Motor neuron (in vitro differentiated cells): ENCODE measurements at regions not wholly inside any gene's neighbourhood (a gene's known extent, or its start where the extent isn't known, plus 50 kb on each side); places are given as distances from the start of the nearest gene placed in this dataset.

Source experiments
- ATAC-seq, 8 experiments: fragments of 200-7000 bp; cut with Tn5 transposase; replicated peaks in 6 of 8; 2 replicates each; pipeline ENCODE4 v1.8.0; 2021; ENCODE audit warnings: mild to moderate bottlenecking in 8 of 8, moderate library complexity in 8 of 8
- H3K27ac ChIP-seq, 2 donors: fragments of 250-450 bp; sonication (Bioruptor Pico); 2 replicates each; pipeline ENCODE4 v1.9.0; 2021; ENCODE audit warnings: antibody characterized with exemption in 2 of 2, mild to moderate bottlenecking in 2 of 2, moderate library complexity in 1 of 2
- H3K4me1 ChIP-seq, 2 donors: fragments of 250-450 bp; sonication (Bioruptor Pico); replicated peaks in 1 of 2; 2 replicates each; pipeline ENCODE4 v1.6.1; 2021; ENCODE audit warnings: antibody characterized with exemption in 2 of 2, mild to moderate bottlenecking in 2 of 2, moderate library complexity in 1 of 2
- H3K4me3 ChIP-seq, 5 donors: fragments of 250-450 bp; sonication (Bioruptor Pico); 2 replicates each; pipeline ENCODE4 v1.9.0; 2021; ENCODE audit warnings: antibody characterized with exemption in 5 of 5, mild to moderate bottlenecking in 5 of 5, moderate library complexity in 4 of 5
- WGBS, 10 experiments: fragments of 450-650 bp; shearing (Covaris generic); methylation state at CpG; one replicate each; pipeline ENCODE4 v1.0.0; 2022; 5-methylcytosine and 5-hydroxymethylcytosine counted together
- in situ Hi-C, 9 experiments: fragments of 400-800 bp; cut with MboI; loops; one replicate each; pipeline ENCODE4 v1.15.0; 2021; ENCODE audit warnings: low sequenced_read_pairs in 9 of 9, low pct_unique_long_range_greater_than_20kb in 2 of 9; ENCODE audit not compliant: unreplicated experiment in 9 of 9

DNA sequence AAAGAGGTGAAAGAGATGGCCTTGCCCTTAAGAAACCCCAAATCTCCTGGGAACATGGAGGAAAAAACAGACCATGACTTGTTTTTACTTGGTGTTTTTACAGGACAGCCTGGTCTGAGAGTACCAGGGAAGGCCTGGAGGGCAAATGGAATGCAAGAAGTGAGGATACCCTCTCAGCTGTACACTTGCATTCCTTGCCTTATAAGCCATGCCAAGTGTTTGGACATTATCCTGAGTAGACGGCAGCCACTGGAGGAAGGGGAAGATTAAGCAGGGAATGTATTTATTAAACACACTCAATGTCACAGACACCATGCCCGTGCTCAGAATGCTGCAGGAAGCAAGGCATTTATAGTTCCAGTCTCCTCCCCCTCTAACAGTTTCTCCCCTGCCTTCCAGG lies 581.4 kb downstream of the CDK5RAP2 start:
- H3K4me3 ChIP-seq, result no peak overlapping the region
- no peak overlapping the region for H3K27ac ChIP-seq
- peaks cover 0 to 8% of the 10 kb centered on the region in 2 donors for H3K4me1 ChIP-seq
- in situ Hi-C loops, result loop anchor here in 1 of 9 experiments (25.0 kb wide), 1 partner anchor 611 kb away; no protein-coding TSS in a partner anchor
- peak in 1 of 8 experiments; percentile 19 for ATAC-seq
- WGBS, 10 experiments, result 13 to 100% (median 50%) methylated on average over 1 to 2 of the region's 2 CpGs; no CpG with 5 or more reads in 5 of the 10 experiments

DNA sequence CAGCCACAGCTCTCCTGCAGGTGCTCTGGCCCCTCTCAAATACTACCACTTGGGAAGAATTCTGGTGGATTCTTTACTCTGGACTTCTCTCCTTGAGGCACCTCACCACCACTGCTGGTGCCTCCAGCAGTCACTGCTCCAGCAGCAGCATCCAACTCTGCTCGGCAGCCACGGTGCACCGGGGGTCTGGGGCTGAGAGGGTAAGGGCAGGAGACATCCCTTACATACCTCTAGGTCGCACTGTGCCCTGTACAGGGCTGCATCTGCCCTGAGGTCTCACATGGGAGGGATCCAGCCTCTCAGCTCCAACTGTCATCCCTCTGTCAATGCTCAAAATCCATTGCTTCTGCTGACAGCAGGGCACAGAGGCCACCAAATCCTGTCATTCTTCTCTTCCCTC lies 588.2 kb downstream of the CDK5RAP2 start:
- H3K4me3 ChIP-seq, result no peak overlapping the region
- WGBS, 10 experiments, result 0 to 74% (median 60%) methylated on average over 1 to 4 of the region's 4 CpGs; no CpG with 5 or more reads in 5 of the 10 experiments
- no peak for ATAC-seq
- peaks cover 2 to 3% of the 10 kb centered on the region in 2 donors for H3K4me1 ChIP-seq
- in situ Hi-C loops, result loop anchor here in 1 of 9 experiments (25.0 kb wide), 1 partner anchor 604 kb away; no protein-coding TSS in a partner anchor
- H3K27ac ChIP-seq, result no peak overlapping the region

DNA sequence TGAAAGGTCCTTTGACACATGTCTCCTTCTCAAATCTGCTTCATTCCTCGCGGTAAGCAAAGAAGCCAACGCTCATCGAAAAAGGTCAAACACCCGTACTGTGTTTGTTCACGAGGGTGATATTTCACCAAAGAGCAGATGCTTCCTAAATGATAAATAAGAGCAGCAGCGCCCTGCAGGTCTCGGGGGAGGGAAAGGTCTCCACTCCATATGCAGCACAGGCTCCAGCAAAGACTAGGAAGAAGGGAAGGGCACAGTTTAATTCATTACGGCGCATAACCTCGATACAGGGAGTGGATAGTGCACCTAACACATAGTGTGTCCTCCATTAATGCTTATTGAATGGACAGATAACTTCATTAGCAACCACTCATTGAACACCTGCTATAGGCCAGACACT lies 593.3 kb downstream of the CDK5RAP2 start:
- Histone ChIP-seq H3K4me1 (peaks cover 5 to 10% of the 10 kb centered on the region in 2 donors), H3K4me3 (no peak overlapping the region), H3K27ac (no peak overlapping the region)
- 15 to 89% (median 56%) methylated on average over 2 to 10 of the region's 11 CpGs; no CpG with 5 or more reads in 1 of the 10 experiments for WGBS, 10 experiments
- in situ Hi-C loops, result loop anchor here in 1 of 9 experiments (25.0 kb wide), 1 partner anchor 599 kb away; no protein-coding TSS in a partner anchor
- ATAC-seq, result peak in 3 of 8 experiments; percentile 63 to 65 (median 65)

DNA sequence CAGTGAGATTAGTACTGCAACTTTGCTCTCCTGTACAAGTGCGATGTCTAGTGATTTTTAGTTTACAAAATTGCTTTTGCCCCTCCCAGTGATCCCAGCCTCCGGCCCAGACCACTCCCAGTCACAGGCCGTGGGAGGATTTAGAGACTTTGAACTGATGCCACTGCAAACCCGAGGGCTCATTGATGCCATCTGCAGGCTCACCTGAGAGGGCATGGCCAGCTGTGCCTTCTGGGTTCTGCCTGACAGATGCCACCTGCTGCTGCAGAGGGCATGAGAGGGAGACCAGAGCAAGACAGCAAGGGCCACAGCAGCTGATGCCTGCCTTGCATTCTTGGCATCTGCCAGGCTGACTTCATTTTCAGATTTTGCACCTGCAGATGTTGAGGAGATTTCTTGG lies 593.8 kb downstream of the CDK5RAP2 start:
- WGBS, 10 experiments, result 0 to 100% (median 68%) methylated on average over 1 to 4 of the region's 4 CpGs; no CpG with 5 or more reads in 3 of the 10 experiments
- peak overlapping the region in 1 of 2 donors; percentile 23 for H3K27ac ChIP-seq
- H3K4me3 ChIP-seq, result no peak overlapping the region
- in situ Hi-C loops, result loop anchor here in 1 of 9 experiments (25.0 kb wide), 1 partner anchor 599 kb away; no protein-coding TSS in a partner anchor
- H3K4me1 ChIP-seq, result peaks cover 5 to 10% of the 10 kb centered on the region in 2 donors
- no peak for ATAC-seq

DNA sequence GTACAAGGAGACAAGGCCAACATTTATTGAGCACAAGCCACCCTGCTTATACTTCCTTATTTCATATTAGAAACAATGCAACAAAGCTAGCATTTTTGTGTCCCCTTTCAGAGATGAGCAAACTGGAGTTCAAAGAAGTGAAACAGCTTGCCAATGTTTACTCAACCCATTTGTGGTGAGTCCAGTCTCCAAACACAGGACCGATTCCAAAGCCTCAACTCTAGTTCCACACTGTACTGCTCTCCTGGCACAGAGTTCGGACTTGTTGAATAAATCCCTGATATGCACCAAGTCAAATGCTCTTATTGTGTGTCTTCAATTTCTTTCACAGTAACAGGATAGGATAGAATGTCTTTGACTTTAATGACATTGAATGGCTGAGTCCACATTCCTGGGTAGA lies 604.8 kb upstream of the BRINP1 start:
- ATAC-seq, result no peak
- H3K4me1 ChIP-seq, result peaks cover 0 to 3% of the 10 kb centered on the region in 2 donors
- in situ Hi-C loops, result loop anchor here in 3 of 9 experiments (25.0 kb wide), 3 partner anchors 388 to 612 kb away; partner anchors contain the start of gene BRINP1 (in 1 of the 3)
- H3K4me3 ChIP-seq, result no peak overlapping the region
- no peak overlapping the region for H3K27ac ChIP-seq
- WGBS, 10 experiments, result 0 to 100% (median 69%) methylated on average over 1 to 2 of the region's 2 CpGs; no CpG with 5 or more reads in 2 of the 10 experiments

DNA sequence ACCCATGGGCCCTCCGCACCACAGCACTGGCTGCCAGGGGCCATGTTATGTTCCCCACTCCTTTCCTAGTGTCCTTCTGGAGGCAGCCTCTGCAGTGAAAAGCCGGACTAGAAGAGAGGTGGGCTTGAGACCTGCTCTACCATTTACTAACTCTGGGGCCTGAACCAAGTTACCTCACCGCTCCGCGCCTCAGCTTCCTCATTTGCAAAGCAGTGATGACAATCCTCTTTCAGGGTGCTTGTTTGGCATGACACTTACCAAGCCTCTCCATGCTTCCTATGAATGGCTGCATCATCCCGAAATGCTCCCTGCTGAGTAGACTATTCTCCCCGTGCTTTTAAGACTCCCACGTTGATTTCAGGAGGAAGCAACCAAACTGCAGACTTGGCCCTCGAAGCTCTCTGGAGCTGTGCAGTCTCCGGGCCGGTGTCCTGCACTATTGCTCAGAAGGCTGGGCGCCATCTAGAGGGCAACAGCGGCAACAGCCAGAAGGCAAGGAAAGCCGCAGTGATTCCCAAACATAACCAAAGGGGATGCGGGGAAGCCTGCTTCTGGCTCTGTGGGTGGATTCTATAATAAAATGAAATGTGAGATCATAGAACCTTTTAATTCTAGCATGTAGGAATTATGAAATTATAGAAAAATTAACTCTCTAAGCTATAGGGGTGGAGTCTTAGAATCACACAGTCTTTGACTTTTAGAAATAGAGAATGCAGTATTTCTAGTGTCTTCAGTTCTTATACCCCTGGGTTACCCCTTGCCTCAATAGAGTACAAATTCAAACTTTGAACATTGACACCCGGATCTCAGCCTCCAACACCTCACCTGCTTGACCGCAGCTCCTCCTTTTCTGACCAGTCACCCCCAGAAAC lies 599.8 kb upstream of the BRINP1 start:
- Histone ChIP-seq H3K27ac (no peak overlapping the region), H3K4me3 (no peak overlapping the region), H3K4me1 (peaks cover 0 to 3% of the 10 kb centered on the region in 2 donors)
- WGBS, 10 experiments, result 0 to 100% (median 29%) methylated on average over 1 to 15 of the region's 17 CpGs; no CpG with 5 or more reads in 1 of the 10 experiments
- in situ Hi-C loops, result loop anchor here in 3 of 9 experiments (25.0 kb wide), 3 partner anchors 393 to 607 kb away; partner anchors contain the start of gene BRINP1 (in 1 of the 3)
- peak; percentile 92 to 99 (median 95) for ATAC-seq

DNA sequence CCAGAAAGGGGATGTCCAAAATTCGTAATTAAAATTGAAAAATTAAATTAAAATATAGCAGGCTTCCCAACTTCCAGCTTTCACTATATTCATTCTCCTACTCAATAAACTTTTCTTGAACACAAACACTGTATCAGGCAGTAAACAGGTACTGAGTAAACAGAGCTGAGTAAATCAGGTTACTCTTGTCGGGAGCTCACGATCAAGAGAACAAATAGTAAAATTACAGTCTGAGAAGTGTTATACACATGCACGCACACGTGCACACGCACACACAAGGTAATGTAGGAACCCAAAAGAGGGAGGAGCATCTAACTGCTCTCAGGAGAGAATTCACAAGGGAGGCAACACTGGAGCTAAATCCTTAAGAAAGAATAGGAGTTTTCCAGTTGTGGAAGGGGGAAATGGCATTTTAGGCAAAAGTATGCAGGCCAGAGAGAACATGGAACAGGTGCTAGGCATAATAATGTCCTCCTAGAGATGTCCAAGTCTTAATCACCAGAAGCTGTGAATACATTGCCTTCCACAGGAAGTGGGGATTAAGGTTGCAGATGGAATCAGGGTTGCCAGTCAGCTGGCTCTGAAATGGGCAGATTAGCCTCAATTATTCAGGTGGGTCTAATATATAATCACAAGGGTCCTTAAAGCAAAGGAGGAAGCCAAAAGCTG lies 598.8 kb upstream of the BRINP1 start:
- in situ Hi-C loops, result loop anchor here in 3 of 9 experiments (25.0 kb wide), 3 partner anchors 394 to 606 kb away; partner anchors contain the start of gene BRINP1 (in 1 of the 3)
- Histone ChIP-seq H3K4me3 (no peak overlapping the region), H3K4me1 (peaks cover 0 to 3% of the 10 kb centered on the region in 2 donors), H3K27ac (no peak overlapping the region)
- WGBS, 10 experiments, result 34 to 93% (median 80%) methylated on average over 2 to 6 of the region's 6 CpGs; no CpG with 5 or more reads in 2 of the 10 experiments
- ATAC-seq, result no peak

DNA sequence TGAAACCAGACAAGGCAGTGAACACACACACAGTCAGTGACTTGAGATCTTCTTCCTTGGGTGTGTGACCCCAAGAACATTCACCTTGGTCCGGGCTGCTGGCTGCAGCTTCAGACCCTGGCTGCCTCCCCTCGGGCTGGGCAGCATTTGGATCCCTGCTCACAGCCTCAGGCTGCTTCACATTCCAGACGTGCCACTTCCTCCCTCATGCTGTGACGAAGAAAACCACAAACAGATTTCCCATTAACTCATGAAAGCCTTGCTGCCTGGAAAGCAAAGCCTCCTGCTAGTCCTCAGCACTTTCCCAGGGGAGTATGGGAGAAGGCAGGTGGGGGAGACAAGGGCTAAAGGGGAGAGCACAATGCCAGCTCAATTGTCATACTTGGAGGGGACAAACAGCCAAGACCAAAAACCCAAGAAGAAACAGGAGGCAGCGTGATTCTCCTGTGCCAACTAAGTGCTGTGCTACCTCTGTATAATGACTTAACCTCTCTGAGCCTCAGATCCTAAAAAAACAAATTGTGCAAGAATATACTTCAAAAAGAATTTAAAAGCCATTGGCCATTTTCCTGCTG lies 594.6 kb upstream of the BRINP1 start:
- Histone ChIP-seq H3K4me3 (no peak overlapping the region), H3K4me1 (no peaks in the 10 kb centered on the region), H3K27ac (no peak overlapping the region)
- in situ Hi-C loops, result loop anchor here in 3 of 9 experiments (25.0 kb wide), 3 partner anchors 398 to 602 kb away; partner anchors contain the start of gene BRINP1 (in 1 of the 3)
- WGBS, 10 experiments, result 0 to 36% (median 13%) methylated on average over 1 to 4 of the region's 5 CpGs; no CpG with 5 or more reads in 4 of the 10 experiments
- ATAC-seq, result peak in 3 of 8 experiments; percentile 74 to 93 (median 92)

DNA sequence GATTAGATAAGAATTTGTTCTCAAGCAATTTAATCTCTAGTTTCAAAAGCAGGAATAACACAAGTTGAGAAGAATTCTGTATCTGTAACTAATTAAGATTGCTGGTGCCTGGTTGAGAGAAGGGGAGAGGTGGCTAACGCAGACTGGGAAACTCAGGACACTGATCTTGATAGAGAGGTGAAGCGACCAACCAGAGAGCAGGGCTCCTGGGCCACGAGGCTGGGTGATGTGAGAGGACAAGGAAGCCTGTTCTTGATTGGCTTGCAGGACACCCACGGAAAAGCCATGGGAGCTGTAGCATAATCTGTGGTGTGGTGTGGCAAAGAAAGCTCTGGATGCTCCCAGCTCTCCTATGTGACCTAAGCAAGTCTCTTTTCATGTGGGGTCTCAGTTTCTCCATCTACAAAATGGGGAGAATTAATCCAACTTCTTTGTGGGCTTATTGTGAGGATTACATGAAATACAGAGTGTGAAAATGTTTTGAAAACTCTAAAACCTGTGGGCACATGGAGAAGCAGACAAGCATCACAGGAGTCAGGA lies 594.1 kb upstream of the BRINP1 start:
- peak in 3 of 8 experiments; percentile 25 to 78 (median 33) for ATAC-seq

DNA sequence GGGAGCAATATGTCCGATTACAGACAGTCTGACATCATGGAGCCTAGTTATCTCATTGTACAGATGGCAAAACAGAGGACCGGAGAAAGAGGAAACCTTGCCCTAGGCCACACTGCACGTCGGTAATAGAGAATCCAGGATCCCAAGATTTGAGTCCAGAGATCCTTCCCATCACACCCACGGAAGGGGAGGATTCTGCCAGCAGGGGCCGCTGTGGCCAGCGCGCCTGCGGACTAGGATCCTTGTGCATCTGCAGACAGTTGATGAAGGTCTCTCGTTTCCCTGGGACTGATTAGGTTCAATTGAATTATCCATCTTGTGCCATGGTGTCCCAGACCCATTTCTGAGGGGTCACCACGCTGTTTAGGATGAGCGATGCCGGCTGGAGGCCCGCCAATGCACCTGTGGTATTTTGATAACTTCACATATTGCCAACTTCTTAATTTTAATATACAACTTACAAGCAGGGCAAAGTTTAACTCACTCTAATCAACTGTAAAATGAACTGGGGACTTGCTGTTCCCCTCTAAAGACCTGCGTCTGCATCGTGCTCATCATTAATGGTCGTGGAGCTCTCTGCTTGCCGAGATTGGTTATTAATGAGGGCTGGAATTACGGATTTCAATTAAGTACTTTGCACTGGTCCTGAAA lies 592.7 kb upstream of the BRINP1 start:
- in situ Hi-C loops, result loop anchor here in 3 of 9 experiments (25.0 kb wide), 3 partner anchors 400 to 600 kb away; partner anchors contain the start of gene BRINP1 (in 1 of the 3)
- no peaks in the 10 kb centered on the region for H3K4me1 ChIP-seq
- H3K4me3 ChIP-seq, result no peak overlapping the region
- ATAC-seq, result peak in 2 of 8 experiments; percentile 19 to 74
- H3K27ac ChIP-seq, result no peak overlapping the region
- 4 to 96% (median 49%) methylated on average over 1 to 10 of the region's 19 CpGs; no CpG with 5 or more reads in 1 of the 10 experiments for WGBS, 10 experiments

More for the DNA sequence above, 594.1 kb upstream of the BRINP1 start:
- WGBS, 10 experiments, result 0 to 100% (median 20%) methylated on average over 1 to 4 of the region's 4 CpGs; no CpG with 5 or more reads in 3 of the 10 experiments
- in situ Hi-C loops, result loop anchor here in 3 of 9 experiments (25.0 kb wide), 3 partner anchors 399 to 601 kb away; partner anchors contain the start of gene BRINP1 (in 1 of the 3)
- H3K27ac ChIP-seq, result no peak overlapping the region
- H3K4me3 ChIP-seq, result no peak overlapping the region
- no peaks in the 10 kb centered on the region for H3K4me1 ChIP-seq

DNA sequence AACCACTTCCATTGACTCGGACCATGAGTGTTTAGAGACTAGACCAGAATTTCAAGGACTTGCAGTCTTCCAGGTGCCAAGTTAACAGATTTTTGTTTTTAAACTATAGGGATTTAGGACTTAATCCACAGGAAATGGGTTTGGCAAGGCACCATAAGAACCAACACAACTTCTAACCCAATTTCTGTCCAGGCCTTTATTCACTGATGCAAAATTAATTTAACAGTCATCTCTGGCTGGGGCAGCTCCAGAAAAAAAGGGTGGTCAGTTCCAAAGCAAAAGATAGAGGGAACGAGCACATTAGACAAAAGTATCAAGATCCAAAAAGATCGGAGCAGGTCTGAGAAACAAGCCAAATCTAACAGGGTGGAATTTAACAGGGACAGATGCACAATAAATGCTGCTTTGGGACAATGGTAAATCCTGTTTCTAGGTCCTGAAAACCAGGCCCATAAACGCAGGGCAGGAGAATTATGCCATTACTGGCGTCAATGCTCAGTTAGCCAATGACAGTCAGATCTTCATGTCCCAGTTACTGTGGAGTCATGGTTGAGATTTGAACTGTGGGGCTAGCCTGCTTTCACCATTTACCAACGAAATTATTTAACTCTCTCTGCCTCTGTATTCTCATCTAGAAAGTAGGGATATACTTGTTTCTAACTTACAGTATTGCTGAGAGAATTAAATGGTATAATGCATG lies 590.8 kb upstream of the BRINP1 start:
- in situ Hi-C loops, result loop anchor here in 3 of 9 experiments (25.0 kb wide), 3 partner anchors 398 to 598 kb away; partner anchors contain the start of gene BRINP1 (in 1 of the 3)
- no peak for ATAC-seq
- H3K4me1 ChIP-seq, result no peaks in the 10 kb centered on the region

More for the DNA sequence above, 590.8 kb upstream of the BRINP1 start:
- 6 to 100% (median 75%) methylated on average over 1 to 5 of the region's 6 CpGs for WGBS, 10 experiments
- H3K27ac ChIP-seq, result no peak overlapping the region
- no peak overlapping the region for H3K4me3 ChIP-seq
